ENCODE measurements at regions not wholly inside any gene's neighbourhood (a gene's known extent, or its start where the extent isn't known, plus 50 kb on each side); places are given as distances from the start of the nearest gene placed in this dataset.

DNA sequence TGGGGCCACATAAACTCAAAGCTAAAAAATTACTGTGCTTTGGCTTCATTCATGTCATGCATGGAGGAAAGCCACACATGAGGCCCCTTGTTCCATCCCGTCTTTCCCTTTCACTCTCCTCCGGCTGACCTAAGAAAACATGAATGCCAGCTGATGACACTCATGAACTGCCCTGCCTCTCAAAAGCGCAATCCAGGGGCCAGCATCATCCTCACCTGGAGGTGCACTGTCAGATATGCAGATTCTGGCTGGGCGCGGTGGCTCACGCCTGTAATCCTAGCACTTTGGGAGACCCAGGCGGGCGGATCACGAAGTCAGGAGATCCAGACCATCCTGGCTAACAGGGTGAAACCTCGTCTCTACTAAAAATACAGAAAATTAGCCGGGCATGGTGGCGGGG is 116.1 kb upstream of the FOXN3 start:
- Histone ChIP-seq H3K4me1 (ENCODE audit: insufficient read depth, low read length) (peaks cover 9% of the 10 kb centered on the region), H3K79me2 (ENCODE audit: insufficient read depth, low read length) (no peaks in the 10 kb centered on the region), H2AFZ (ENCODE audit: low read length) (no peak overlapping the region), H3K27me3 (ENCODE audit: insufficient read depth, low read length) (no peaks in the 10 kb centered on the region), H3K36me3 (ENCODE audit: insufficient read depth, low read length) (no peaks in the 10 kb centered on the region), H4K20me1 (ENCODE audit: insufficient read depth, low read length) (peaks cover 2% of the 10 kb centered on the region), H3K9me3 (ENCODE audit: low read depth, low read length) (no peaks in the 10 kb centered on the region), H3K4me3 (ENCODE audit: insufficient read depth, low read length) (no peak overlapping the region), H3K27ac (ENCODE audit: low read depth, low read length) (no peak overlapping the region), H3K4me2 (ENCODE audit: insufficient read depth, low read length) (no peak overlapping the region)
- no peak for DNase-seq (ENCODE audit: insufficient read length, low spot score, missing footprints)
- TF ChIP-seq, protein P1, sequence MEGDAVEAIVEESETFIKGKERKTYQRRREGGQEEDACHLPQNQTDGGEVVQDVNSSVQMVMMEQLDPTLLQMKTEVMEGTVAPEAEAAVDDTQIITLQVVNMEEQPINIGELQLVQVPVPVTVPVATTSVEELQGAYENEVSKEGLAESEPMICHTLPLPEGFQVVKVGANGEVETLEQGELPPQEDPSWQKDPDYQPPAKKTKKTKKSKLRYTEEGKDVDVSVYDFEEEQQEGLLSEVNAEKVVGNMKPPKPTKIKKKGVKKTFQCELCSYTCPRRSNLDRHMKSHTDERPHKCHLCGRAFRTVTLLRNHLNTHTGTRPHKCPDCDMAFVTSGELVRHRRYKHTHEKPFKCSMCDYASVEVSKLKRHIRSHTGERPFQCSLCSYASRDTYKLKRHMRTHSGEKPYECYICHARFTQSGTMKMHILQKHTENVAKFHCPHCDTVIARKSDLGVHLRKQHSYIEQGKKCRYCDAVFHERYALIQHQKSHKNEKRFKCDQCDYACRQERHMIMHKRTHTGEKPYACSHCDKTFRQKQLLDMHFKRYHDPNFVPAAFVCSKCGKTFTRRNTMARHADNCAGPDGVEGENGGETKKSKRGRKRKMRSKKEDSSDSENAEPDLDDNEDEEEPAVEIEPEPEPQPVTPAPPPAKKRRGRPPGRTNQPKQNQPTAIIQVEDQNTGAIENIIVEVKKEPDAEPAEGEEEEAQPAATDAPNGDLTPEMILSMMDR (IDR thresholded peaks at IDR 0.05; ENCODE audit: extremely low read depth, low read depth, low read length) = no peak

DNA sequence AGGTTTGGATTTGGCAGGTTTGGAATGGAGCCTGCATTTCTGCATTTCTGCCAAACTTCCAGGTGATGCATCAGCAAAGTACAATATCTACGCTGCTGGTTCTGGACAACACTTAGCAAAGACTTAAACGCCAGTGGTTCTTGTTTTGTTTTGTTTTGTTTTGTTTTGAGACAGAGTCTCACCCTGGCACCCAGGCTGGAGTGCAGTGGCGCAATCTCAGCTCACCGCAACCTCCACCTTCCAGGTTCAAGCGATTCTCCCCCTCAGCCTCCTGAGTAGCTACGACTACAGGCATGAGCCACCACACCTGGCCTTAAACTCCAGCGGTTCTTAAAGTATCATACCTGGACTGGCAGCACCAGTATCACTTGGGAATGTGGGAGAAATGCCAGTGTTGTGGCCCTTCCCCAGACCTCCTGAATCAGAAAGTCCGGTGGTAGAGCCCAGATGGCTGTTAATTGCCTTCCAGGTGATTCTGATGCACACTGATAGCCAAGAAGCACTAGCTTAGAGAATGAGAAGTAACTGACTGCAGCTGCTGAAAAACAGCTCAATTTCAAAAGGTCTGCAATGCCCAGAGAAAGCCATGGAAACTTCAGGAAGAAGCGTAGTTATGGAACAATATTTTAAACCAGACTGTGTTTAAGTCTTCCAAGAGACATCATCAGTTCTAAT is 114.8 kb upstream of the FOXN3 start:
- TF ChIP-seq, protein P1 (IDR thresholded peaks at IDR 0.05; ENCODE audit: extremely low read depth, low read depth, low read length) = no peak
- no peak for DNase-seq (ENCODE audit: insufficient read length, low spot score, missing footprints)
- H3K36me3 ChIP-seq (ENCODE audit: insufficient read depth, low read length) = no peaks in the 10 kb centered on the region

DNA sequence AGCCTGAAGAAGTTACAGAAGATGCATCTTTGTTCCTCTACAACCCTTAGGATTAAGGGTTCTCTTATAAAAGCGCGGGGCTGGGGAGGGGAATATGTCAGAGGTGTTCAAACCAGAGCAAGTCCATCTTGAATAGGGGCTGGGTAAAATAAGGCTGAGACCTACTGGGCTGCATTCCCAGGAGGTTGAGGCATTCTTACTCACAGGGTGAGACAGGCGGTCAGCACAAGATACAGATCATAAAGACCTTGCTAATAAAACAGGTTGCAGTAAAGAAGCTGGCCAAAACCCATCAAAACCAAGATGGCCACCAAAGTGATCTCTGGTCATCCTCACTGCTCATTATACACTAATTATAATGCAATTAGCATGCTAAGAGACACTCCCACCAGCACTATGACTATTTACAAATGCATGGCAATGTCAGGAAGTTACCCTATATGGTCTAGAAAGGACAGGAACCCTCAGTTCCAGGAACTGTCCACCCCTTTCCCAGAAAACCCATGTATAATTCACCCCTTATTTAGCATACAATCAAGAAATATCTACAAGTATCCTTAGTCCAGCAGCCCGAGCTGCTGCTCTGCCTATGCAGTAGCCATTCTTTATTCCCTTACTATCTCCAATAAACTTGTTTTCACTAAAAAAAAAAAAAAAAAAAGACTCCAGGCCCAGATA is 108.1 kb upstream of the FOXN3 start:
- Histone ChIP-seq H3K27ac (ENCODE audit: low read depth, low read length) (no peak overlapping the region), H2AFZ (ENCODE audit: low read length) (no peak overlapping the region), H3K4me3 (ENCODE audit: insufficient read depth, low read length) (no peak overlapping the region), H3K79me2 (ENCODE audit: insufficient read depth, low read length) (no peaks in the 10 kb centered on the region), H3K4me2 (ENCODE audit: insufficient read depth, low read length) (no peak overlapping the region), H3K36me3 (ENCODE audit: insufficient read depth, low read length) (no peaks in the 10 kb centered on the region), H3K27me3 (ENCODE audit: insufficient read depth, low read length) (no peaks in the 10 kb centered on the region), H3K4me1 (ENCODE audit: insufficient read depth, low read length) (no peaks in the 10 kb centered on the region), H4K20me1 (ENCODE audit: insufficient read depth, low read length) (no peaks in the 10 kb centered on the region), H3K9me3 (ENCODE audit: low read depth, low read length) (no peaks in the 10 kb centered on the region)
- no peak for DNase-seq (ENCODE audit: insufficient read length, low spot score, missing footprints)
- TF ChIP-seq, protein P1 (IDR thresholded peaks at IDR 0.05; ENCODE audit: extremely low read depth, low read depth, low read length) = no peak

More for the DNA sequence above, 114.8 kb upstream of the FOXN3 start:
- no peak overlapping the region for H3K4me3 ChIP-seq (ENCODE audit: insufficient read depth, low read length)
- H3K4me1 ChIP-seq (ENCODE audit: insufficient read depth, low read length) = peaks cover 9% of the 10 kb centered on the region
- H3K27me3 ChIP-seq (ENCODE audit: insufficient read depth, low read length) = no peaks in the 10 kb centered on the region
- H3K4me2 ChIP-seq (ENCODE audit: insufficient read depth, low read length) = no peak overlapping the region
- H4K20me1 ChIP-seq (ENCODE audit: insufficient read depth, low read length) = peaks cover 2% of the 10 kb centered on the region
- H2AFZ ChIP-seq (ENCODE audit: low read length) = no peak overlapping the region
- no peaks in the 10 kb centered on the region for H3K9me3 ChIP-seq (ENCODE audit: low read depth, low read length)
- no peaks in the 10 kb centered on the region for H3K79me2 ChIP-seq (ENCODE audit: insufficient read depth, low read length)
- no peak overlapping the region for H3K27ac ChIP-seq (ENCODE audit: low read depth, low read length)

DNA sequence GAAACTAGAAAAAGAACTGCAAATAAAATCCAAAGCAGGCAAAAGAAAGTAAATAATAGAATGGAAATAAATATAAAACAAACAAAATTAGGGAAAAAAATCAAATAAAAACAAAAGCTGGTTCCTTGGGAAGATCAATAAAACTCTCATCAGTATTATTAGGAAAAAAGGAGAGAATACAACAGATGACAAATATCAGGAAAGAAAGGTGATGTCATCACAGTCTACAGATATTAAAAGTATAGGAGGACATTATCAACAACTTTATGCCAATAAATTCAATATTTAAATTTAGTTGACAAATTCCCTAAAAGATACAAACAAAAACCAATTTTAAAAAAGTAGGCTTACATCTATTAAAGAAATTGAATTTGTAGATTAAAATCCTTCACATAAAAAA is 107.4 kb upstream of the FOXN3 start:
- H3K27me3 ChIP-seq (ENCODE audit: insufficient read depth, low read length) = no peaks in the 10 kb centered on the region
- H3K9me3 ChIP-seq (ENCODE audit: low read depth, low read length) = no peaks in the 10 kb centered on the region
- H3K79me2 ChIP-seq (ENCODE audit: insufficient read depth, low read length) = no peaks in the 10 kb centered on the region
- H3K36me3 ChIP-seq (ENCODE audit: insufficient read depth, low read length) = no peaks in the 10 kb centered on the region
- no peak for DNase-seq (ENCODE audit: insufficient read length, low spot score, missing footprints)
- H2AFZ ChIP-seq (ENCODE audit: low read length) = no peak overlapping the region
- no peak overlapping the region for H3K27ac ChIP-seq (ENCODE audit: low read depth, low read length)
- TF ChIP-seq, protein P1 (IDR thresholded peaks at IDR 0.05; ENCODE audit: extremely low read depth, low read depth, low read length) = no peak
- no peak overlapping the region for H3K4me2 ChIP-seq (ENCODE audit: insufficient read depth, low read length)
- H4K20me1 ChIP-seq (ENCODE audit: insufficient read depth, low read length) = no peaks in the 10 kb centered on the region
- H3K4me3 ChIP-seq (ENCODE audit: insufficient read depth, low read length) = no peak overlapping the region
- no peaks in the 10 kb centered on the region for H3K4me1 ChIP-seq (ENCODE audit: insufficient read depth, low read length)

Measured in osteoblast (primary cell).